Fibroblast of skin of abdomen (primary cell): ENCODE measurements at regions not wholly inside any gene's neighbourhood (a gene's known extent, or its start where the extent isn't known, plus 50 kb on each side); places are given as distances from the start of the nearest gene placed in this dataset.

Experiments used
- DNase-seq: peaks from one replicate; pipeline ENCODE4 v3.0.0-alpha.2; 2013

DNA sequence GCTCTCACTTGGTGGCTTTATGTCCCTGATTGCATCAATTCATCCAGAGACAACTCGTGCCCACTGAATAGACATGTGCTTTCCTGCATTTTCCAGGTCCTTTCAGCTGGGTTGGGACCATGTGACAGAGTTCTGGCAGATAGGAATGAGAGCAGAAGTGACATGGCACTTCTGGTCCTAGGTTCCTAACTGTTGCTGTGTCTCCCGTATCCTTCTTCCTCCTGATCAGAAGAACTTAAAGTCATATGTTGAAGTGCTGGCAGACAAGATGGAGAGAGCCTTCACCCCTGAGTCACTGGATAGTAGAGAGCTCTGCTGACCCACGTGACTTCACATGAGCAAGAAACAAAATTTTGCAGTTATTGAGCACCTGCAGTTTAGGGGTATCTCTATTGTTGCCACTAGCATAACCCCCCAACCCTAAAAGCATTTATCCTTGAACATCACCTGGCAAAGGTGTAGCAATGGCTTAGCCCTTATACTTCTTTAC, 80.0 kb downstream of the NREP start:
- DNase-seq, result no peak

DNA sequence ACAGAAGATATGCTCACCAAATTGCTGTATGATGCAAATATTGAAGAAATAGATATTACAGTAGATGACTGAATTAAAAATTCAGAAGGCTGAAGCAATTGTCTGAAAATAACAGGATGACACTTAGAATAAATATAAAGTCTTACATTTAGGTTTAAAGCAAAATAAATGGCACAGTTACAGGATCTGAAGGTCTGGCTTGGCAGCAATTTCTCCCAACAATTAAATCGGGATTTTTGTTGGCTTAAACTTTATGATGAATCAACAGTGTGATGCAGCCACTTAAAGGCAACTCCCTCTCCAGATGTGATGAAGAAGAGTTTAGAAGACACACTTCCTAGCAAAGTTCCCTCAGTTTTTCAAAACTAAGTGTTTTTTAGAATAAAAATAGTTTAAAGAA, 80.5 kb downstream of the NREP start:
- DNase-seq, result peak; percentile 73

DNA sequence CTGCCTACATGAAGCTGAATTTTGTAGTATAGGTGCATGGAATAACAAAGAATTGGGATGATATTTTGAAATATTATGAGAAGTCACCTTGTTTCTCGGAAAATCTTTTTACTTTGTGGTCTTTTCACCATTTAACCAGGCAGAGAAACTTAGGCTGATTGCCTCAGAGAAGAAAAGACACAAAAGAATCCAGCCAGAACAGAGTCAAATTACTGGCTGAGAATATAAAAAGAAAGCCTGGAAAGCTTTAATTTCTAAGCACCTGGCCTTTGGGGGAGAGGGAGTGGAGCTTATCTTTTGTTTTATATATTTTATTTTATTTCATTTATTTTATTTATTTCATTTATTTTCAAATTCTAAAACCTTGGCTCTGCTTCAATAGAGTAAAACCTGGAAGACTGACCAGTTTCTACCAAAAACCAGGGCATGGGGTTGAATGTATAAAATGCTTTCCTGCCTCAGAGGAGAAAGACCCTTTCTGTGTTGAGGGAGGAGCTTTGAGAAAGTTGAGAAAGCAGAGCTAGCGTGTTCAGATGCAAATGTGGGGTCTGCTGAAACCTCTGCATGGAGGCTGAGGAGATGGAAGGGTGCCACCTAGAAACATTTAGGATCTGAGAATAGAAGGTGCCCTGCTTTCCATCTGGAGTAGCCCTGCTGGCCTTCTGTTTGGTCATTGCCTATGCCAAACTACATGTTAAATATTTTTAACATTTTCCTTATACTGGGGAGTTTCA, 81.6 kb downstream of the NREP start:
- DNase-seq, result no peak

DNA sequence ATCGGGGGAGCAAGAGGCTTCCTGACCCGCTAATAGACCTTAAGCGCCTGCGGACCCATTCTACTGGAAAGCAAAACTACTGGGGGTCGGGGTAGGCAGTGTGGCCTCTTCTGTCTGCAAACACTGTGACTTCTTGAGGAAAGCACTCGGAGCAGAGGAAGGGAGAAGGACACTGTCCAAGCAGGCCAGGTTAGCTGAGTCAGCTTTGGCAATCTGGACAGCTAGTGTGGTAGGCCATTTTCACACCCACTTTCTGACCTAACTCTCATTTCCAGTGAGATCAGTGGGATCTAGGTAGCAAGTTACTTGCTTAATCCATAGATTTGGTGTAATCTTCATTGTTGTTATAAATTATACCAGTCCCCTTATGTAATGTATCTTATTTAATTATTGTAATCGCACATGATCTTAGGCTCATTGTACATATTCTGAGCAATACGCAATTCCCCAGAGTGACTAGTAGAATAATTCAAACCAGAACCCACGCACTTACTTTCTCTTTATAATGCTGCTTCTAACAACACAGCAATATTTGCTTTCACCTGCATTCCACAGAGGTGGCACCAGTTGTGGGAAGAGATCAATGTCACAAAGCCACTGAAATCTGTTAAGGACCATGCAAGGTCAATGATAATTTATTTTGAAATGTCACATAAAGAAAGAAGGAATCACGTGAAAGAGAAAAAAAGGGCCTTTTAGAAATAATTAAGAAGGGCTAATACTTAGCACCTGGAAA, 82.9 kb downstream of the NREP start:
- no peak for DNase-seq

DNA sequence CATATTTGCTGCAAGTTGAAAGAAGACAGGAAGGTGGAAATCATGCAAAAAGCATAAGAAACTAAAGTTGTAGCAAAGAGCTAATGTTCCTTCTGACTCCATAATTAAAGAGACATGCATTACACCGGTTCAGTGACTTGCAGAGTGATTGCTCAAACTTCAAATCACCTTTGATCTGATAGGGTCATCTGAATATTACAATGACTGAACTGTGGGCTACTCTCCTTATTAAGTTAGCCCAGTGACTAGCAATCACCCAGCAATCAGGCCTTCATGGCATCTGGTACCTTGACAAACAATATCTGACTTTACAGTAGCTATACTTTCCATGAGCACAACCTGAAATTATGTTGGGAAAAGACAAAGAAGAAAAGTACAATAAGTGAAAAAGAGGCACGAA, 84.9 kb downstream of the NREP start:
- no peak for DNase-seq

DNA sequence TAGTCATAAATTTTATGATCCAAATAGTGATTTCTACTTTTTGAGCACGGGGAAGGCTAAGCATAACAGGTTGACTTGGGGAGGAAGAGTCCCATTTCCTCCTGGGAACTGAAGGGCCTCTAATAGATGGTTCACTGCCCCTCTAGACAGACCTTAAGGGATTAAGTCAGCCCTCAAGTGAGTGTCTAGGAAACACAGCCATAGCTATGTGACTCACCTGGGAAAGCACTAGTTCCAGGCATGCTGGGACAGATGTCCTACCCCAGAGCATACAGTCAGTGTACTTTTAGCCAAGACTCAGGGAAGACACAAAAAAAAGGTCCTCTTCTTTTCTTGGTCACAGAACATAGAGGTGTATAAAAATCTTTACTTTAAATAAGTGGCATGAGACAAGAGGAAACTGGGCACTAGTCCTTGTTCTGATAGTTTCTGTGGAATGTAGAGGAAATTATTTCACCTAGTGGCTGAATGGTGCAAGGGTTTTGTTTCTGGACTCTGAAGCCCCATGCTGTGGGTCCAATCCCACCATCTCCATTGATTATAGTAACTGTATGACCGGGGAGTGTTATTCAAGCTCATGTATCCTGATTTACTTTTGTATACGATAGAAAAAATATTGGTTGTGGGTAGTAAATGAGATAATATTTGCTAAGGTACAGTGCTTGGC, 86.0 kb downstream of the NREP start:
- DNase-seq, result no peak

DNA sequence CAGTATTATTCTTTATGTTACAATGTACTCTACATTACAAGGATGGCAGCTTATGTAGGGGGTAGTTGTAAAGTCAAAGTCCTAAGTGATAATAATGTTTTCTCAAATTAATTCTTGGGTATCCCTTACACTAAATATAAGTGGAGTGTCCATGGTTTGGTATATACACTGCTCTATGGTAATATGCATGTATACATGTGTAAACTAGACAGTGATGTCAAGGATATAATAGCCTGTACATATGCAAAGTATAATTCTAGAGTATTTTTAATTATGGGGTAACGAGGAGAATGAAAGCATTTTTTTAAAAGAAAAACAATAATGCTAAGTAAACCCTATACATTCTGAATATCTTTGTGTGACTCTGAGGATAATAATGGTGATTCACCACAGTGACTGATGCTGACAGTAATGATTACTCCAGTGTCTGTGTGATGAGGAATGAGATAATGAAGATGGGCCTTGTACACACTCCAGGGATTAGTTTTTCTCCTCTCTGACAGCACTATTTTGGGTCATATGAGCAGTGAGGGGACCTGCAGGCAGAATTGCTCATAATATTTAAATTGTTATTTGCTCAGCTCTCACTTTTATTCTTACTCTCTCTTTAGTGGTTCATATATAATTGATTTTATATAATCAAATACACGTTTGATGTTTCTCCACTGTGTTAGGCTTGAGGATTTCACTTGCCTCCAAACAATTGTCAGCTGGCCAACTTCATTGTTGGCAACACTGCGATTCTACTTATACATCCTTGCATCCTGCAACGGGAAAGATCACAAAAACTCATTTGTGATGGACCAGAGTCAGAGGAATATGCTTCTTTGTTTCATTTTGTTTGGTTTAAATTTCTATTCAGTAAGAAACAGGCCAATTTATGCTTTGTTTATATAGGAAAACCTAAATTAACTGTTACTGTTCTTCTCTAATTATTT, 88.2 kb downstream of the NREP start:
- DNase-seq, result peak; percentile 62

DNA sequence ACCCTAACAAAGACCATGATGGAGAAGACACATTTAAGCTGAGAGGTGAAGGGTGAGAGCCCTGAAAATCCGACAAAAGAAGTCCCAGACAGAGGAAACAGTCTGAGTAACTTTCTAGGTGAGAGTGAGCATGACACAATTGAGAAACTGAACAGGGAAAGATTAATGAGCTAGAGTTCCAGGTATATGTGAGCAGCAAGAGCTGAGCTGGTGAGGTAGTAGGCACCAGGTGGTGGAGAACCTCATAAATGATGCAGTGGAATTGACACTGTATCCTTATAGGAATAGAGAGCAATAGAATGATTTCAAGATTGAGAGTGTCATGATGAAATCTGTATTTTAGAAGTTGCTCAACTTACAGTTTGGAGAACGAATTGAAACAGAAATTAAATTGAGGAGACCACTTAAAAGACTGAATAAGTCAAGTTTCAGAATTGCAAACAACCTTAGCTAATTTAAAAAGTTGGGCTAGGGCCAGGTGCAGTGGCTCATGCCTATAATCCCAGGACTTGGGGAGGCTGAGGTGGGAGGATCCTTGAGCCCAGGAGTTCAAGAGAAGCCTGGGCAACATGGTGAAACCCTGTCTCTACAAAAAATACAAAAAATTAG, 89.8 kb downstream of the NREP start:
- no peak for DNase-seq

DNA sequence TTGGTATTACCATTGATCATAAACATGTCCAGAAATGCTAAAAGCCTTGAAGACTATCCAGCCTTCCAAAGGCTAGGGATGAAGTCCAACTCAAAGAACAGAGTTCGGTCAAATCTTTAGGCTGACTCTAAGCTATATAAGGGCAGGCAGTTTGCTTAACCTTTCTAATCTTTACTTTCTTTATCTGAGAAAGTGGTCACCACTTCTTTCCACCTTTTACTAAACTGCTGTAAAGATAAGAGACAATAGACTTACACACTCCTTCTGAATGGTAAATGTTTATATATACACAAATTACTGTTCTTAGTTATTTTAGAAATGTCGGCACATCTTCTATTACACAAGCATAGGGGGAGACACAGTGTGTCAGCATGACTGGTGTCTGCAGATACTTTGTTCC, 100.4 kb downstream of the NREP start:
- no peak for DNase-seq

DNA sequence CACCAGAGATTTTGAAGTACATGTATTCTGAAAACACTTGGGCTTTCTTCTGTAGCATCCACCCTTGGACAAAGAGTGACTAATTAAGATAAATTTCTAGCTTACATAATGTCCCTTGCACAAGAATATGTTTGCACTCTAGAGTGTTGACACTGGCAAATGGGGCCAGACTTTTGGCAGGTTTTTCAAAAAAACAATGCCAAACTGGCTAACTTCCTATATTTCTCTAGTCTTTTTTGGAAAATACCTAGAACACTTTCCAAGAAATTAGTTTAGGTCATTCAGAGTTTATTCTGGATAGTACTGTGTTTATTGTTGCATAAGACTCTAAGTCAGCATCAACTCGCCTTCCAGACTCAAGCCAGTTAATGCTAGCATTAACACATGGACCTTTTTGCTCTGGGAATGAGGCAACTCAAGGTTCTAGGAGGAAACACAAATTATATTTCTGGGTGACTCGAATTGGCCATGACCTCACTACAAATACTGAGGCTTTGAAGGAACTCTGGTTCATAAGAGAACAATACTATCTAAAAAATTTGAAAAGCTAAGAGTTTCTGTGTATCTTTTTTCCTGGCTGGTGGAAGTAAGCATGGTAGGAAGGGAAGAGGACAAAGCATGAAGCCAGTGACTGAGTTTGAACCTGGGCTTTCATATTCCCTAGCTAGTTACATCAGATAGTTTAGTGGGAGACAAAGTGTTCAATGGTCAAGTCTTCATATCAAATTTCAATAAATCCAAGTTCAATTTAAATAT, 101.6 kb downstream of the NREP start:
- DNase-seq, result peak; percentile 17

DNA sequence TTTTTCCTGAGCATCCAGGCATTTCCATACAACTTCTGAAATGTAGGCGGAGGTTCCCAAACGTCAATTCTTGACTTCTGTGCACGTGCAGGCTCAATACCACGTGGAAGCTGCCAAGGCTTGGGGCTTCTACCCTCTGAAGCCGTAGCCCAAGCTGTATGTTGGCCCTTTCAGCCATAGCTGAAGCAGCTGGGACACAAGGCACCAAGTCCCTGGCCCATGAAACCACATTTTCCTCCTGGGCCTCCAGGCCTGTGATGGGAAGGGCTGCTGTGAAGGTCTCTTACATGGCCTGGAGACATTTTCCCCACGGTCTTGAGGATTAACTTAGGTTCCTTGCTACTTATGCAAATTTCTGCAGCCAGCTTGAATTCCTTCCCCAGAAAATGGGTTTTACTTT, 103.6 kb downstream of the NREP start:
- no peak for DNase-seq

DNA sequence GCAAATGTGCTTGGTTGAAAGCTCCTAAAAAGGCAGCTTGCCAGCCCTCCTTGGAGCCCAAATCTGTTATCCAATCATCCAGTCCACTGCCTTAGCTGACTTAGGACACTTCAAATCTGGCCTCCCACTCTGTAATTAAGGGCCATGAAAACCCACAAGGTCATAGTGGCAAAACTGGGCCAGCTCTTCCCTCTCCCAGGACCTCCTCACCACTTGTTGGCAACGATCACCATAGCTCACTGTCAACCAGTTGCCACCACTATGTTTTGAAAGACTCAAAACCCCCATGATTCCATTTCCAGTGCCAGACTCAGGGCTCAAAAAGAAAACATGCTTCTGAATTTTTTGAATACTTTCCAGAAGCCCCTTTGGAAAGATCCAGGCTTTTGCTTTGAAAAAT, 107.5 kb downstream of the NREP start:
- no peak for DNase-seq

DNA sequence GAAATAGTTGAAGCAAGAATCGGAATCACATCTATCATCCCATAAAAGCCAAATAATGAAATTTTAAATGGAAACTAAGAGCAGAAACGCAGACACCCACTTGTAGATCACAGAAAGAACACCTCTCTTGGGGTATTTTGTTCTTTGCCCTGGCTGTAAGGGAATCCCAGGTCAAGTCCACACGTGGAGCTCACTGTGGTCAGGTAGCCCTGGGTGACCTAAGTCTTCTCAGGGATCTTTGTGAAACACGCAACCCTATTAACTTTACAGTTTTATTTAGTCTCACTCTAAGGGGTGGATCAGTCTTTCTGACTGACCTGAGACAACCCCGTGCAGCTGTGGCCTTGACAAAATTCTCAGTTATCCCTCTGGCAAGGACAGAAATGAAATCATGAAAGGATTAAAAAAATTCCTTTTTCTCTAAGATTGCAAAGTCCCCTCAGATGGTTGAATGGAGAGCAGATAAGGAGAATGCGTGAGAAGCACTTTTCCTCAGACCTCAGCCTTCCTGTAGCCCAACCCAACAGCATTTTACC, 111.6 kb downstream of the NREP start:
- no peak for DNase-seq

DNA sequence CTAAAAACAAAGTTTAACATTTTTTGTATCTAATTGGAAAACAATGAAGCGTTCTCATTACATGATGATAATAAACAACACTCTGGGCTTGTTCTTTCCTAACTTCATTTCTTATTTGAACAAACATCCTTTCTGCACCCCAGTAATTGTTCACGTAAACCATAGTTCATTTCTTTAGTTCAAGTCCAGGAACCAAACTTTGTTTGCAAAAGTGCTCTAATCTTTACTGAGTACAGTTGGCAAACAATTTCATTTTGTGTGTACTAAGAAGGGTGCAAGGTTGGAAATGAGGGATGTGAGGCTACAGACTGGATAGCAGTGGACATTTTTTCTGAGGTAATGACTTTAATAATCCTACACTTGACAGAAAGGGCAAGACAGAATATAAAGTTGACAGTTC, 113.5 kb downstream of the NREP start:
- no peak for DNase-seq

DNA sequence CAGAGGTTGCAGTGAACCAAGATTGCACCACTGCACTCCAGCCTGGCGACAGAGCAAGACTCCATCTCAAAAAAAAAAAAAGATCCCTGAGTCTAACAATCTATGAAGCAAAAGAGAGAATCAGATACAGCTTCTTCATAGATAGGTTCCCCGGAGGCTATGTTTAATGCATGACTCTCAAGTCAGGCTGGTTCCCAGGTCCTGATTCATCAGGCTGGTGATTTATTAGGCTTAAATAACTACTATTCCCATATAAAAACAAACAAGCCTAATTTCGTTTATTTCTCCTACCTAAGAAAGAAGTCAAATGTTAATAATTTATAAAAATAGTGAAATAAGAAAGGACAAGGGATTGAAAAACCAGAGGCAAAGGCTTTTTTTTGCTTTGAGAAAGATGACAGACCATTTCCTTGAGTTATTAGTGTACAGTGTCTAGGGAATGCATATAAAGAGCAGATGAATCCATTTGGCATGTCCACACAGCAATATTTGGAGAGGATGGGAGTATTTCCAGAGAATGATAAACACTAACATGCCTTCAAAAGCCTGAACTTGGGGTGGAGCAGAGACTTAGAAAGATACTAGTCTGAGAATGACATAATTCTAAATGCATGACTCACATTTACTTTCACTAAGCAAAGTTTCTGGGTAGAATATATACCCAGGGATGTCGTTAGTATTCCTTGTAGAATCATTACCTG, 115.3 kb downstream of the NREP start:
- peak; percentile 79 for DNase-seq

DNA sequence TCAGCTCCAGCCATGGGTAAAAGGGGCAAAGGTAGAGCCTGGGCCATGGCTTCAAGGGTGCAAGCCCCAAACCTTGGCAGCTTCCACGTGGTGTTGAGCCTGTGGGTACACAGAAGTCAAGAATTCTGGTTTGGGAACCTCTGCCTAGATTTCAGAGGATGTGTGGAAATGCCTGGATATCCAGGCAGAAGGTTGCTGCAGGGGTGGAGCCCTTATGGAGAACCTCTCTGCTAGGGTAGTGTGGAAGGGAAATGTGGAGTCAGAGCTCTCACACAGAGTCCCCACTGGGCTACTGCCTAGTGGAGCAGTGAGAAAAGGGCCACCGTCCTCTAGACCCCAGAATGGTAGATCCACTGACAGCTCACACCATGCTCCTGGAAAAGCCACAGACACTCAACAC, 117.1 kb downstream of the NREP start:
- no peak for DNase-seq

DNA sequence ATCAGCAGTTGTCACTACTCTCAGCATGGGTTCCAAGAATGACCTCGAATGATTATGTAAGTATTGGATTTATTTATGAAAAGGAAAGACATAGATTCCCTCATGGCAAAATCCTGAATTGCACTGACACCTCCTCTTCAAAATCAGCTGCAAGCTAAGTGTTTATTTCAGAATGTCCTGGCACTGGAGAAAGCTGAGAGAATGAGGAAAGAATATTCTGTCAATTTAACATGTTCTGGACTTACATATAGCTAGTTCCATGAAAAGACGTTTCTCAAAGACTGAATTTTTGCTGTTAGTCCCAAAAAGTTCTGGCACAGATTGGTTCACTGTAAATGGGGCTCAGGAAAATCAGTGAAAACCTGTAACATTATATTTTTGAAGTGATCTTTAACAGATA, 120.3 kb downstream of the NREP start:
- DNase-seq, result no peak

DNA sequence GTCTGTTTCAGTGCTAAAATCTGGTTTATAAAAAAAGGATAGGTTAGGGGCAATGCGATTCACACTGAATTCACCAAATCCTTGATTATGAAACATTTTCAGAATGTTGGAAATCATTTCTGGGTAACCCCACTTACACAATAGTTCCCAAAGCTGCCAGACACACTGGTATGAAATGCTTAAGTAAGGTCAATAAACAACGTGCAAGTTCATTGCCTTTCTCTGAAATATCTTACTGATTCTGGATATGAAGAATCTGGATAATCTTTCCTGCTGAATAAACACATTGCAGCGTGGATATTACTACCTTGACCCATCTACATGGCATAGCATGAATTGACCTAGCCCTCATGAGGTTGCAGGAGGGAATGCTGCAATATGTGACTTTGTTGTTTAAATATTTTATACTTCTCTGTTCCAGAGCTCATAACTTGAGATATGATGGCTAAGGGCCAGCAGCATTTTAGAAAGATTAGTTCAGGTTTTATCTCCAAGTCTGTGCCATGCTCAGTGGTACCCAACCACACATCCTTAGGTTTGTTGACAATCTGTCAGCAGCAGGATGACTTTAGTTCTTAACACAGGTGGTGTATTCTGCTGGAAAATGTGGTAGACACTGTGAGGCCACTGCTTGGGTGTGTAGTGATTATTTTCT, 121.0 kb downstream of the NREP start:
- DNase-seq, result peak; percentile 6

DNA sequence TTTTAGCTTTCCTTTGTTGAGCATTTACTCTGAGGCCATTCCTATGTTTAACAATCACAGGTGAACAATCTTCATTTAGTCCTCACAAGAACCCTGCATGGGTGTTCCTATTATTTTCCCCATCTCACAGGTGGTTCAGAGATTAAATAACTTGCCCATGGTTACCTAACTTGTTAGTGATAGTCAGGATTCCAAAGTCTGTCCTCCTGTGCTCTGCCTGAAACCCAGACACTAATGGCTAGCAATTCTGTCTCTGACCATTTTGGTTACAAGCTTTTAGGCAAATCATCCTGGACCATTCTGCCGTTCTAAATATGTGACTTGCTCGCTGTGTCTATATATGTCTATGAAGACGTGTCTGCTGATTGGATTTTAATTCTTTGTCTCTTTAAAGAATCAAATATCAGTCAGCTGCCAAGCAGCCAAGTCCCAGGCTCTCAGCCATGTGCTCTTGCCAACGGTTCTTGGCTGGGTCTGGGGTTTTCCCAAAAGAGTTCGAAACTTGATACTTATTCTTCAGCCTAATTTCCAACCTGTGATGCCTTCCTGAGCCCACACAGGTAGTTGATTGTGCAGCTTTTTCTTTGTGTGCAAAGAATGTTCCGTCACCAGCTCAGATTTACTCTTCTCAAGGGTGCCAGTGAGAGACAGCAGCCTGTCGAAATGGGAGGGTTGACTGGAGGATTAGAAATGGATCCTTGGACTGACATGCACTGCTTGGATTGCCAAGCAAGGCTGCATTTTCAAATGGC, 121.7 kb downstream of the NREP start:
- no peak for DNase-seq
